ENCODE measurements at regions not wholly inside any gene's neighbourhood (a gene's known extent, or its start where the extent isn't known, plus 50 kb on each side); places are given as distances from the start of the nearest gene placed in this dataset.

DNA sequence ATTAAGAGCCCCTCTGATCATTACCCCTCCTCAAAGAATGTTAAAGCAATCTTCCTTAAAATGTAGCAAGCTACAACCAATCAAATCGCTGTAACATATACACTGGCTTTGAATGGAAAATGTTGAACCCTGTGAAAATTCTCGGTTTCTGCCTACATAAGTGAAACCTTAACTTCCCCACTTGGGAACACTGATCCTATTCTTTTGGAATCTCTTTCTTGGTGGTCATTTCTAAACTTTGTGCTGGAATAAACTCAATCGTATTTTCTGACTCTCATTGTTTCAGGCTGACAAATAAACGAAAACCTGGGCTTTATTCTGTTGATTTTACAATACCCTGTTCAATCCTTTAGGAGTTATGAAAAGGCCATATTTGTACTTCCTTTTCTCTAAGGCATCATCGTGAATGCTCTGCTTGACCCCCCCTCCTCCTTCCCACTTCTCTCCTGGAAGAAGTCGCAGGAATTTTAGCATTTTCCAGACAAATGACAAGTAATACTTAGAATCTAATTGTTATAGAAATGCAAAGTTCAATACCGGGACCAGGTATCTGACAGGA, 155.1 kb upstream of the FAM13C start:
- in situ Hi-C loops (cut with MboI) = no loop called here
- BruUV-seq (replicated peaks) = no TSS peak
- TF ChIP-seq XRCC3 (IDR thresholded peaks at IDR 0.05) = no peak
- TF ChIP-seq, protein P1, sequence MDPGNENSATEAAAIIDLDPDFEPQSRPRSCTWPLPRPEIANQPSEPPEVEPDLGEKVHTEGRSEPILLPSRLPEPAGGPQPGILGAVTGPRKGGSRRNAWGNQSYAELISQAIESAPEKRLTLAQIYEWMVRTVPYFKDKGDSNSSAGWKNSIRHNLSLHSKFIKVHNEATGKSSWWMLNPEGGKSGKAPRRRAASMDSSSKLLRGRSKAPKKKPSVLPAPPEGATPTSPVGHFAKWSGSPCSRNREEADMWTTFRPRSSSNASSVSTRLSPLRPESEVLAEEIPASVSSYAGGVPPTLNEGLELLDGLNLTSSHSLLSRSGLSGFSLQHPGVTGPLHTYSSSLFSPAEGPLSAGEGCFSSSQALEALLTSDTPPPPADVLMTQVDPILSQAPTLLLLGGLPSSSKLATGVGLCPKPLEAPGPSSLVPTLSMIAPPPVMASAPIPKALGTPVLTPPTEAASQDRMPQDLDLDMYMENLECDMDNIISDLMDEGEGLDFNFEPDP (CRISPR knock-in tag; IDR thresholded peaks at IDR 0.05) = no peak
- no peak for TF ChIP-seq NEUROD1 (IDR thresholded peaks at IDR 0.05; ENCODE audit: borderline replicate concordance, low read depth, low read length, partially characterized antibody)
- TF ChIP-seq ILK (tag; IDR thresholded peaks at IDR 0.05; ENCODE audit: borderline replicate concordance, low read depth) = no peak
- no peak for TF ChIP-seq MCM3 (IDR thresholded peaks at IDR 0.05)
- no peak for TF ChIP-seq TRIM28 (IDR thresholded peaks at IDR 0.05)
- TF ChIP-seq BRCA1 (IDR thresholded peaks at IDR 0.05) = no peak
- no peak for TF ChIP-seq BRCA1 (CRISPR knock-in tag; IDR thresholded peaks at IDR 0.05)
- TF ChIP-seq, protein P2, sequence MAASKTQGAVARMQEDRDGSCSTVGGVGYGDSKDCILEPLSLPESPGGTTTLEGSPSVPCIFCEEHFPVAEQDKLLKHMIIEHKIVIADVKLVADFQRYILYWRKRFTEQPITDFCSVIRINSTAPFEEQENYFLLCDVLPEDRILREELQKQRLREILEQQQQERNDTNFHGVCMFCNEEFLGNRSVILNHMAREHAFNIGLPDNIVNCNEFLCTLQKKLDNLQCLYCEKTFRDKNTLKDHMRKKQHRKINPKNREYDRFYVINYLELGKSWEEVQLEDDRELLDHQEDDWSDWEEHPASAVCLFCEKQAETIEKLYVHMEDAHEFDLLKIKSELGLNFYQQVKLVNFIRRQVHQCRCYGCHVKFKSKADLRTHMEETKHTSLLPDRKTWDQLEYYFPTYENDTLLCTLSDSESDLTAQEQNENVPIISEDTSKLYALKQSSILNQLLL (CRISPR knock-in tag; IDR thresholded peaks at IDR 0.05; ENCODE audit: borderline replicate concordance) = no peak
- TF ChIP-seq YY1 (IDR thresholded peaks at IDR 0.05; ENCODE audit: borderline replicate concordance in 1 of 3, control insufficient read depth in 1 of 3, extremely low read depth in 1 of 3, insufficient read depth in 3 of 3, insufficient read length in 1 of 3, insufficient replicate concordance in 2 of 3, low read depth in 1 of 3, low read length in 2 of 3) = no peak
- TF ChIP-seq NBN (IDR thresholded peaks at IDR 0.05; ENCODE audit: low read depth) = no peak
- TF ChIP-seq CTCFL (IDR thresholded peaks at IDR 0.05; ENCODE audit: borderline replicate concordance, insufficient read depth, low read depth, low read length, poor library complexity, severe bottlenecking) = no peak
- TF ChIP-seq HSF4 (CRISPR knock-in tag; IDR thresholded peaks at IDR 0.05; ENCODE audit: borderline replicate concordance) = no peak
- no peak for TF ChIP-seq HDAC2 (IDR thresholded peaks at IDR 0.05)

More for the DNA sequence above, 155.1 kb upstream of the FAM13C start:
- H3K36me3 ChIP-seq (ENCODE audit: control insufficient read depth, insufficient read depth, low read length) = no peaks in the 10 kb centered on the region
- DNase-seq (ENCODE audit: extremely low read depth in 1 of 4, low spot score in 3 of 4) (no peak), FAIRE-seq (no peak), ATAC-seq (no peak)
- H3K27me3 ChIP-seq (ENCODE audit: control insufficient read depth in 2 of 2, insufficient read depth in 2 of 2, low read length in 2 of 2) = no peaks in the 10 kb centered on the region
- H3K9ac ChIP-seq (ENCODE audit: insufficient read depth in 1 of 2, low read depth in 2 of 2, low read length in 2 of 2) = no peak overlapping the region
- H2AFZ ChIP-seq (ENCODE audit: low read depth, low read length) = no peak overlapping the region
- H3K4me2 ChIP-seq (ENCODE audit: insufficient read depth, low read length) = no peak overlapping the region
- no peaks in the 10 kb centered on the region for H3K9me1 ChIP-seq (ENCODE audit: control insufficient read depth, insufficient read depth, low read length)
- CTCF ChIA-PET (ENCODE audit: low intra/inter-chr PET ratio) = no interaction called here
- no peaks in the 10 kb centered on the region for H3K79me2 ChIP-seq (ENCODE audit: control insufficient read depth, insufficient read depth, low read length)
- no peak overlapping the region for H3K4me3 ChIP-seq
- no peaks in the 10 kb centered on the region for H3K4me1 ChIP-seq (replicated peaks in 1 of 2; ENCODE audit: control insufficient read depth in 2 of 2, insufficient read depth in 2 of 2, low read length in 2 of 2)
- no peaks in the 10 kb centered on the region for H4K20me1 ChIP-seq (replicated peaks; ENCODE audit: control insufficient read depth, insufficient read depth, low read length)
- H3K9me3 ChIP-seq (replicated peaks; ENCODE audit: control insufficient read depth, insufficient read depth, low read depth, low read length) = no peaks in the 10 kb centered on the region
- intact Hi-C loops (cut with micrococcal nuclease) = no loop called here
- POLR2A ChIA-PET = no interaction called here
- H3K27ac ChIP-seq (ENCODE audit: extremely low read depth, low read depth, low read length) = no peak overlapping the region
- WGBS (ENCODE audit: insufficient coverage, low coverage, missing lambda C conversion rate) = 1% methylated on average over 7 of the region's 7 CpGs
